ENCODE measurements at regions not wholly inside any gene's neighbourhood (a gene's known extent, or its start where the extent isn't known, plus 50 kb on each side); places are given as distances from the start of the nearest gene placed in this dataset.
"Not testable (repeated sequence)": the region's sequence is repeated elsewhere in the genome, so short reads cannot be mapped to it uniquely, and the experiment has no call there.

GRCh38 chr1:181213056-181213455 lies 124.6 kb downstream of the IER5 start:
- TF ChIP-seq CTCF (conservative IDR thresholded peaks at IDR 0.05; ENCODE audit: low read depth, low read length): no peak
- no peak for DNase-seq (ENCODE audit: low read depth)
- H3K4me3 ChIP-seq (ENCODE audit: low read depth, low read length): no peak overlapping the region

GRCh38 chr1:181216591-181216994 lies 128.1 kb downstream of the IER5 start:
- DNase-seq (ENCODE audit: low read depth): no peak
- no peak for TF ChIP-seq CTCF (conservative IDR thresholded peaks at IDR 0.05; ENCODE audit: low read depth, low read length)
- H3K4me3 ChIP-seq (ENCODE audit: low read depth, low read length): no peak overlapping the region

GRCh38 chr1:181219938-181220337 lies 131.4 kb downstream of the IER5 start:
- TF ChIP-seq CTCF (conservative IDR thresholded peaks at IDR 0.05; ENCODE audit: low read depth, low read length): no peak
- no peak overlapping the region for H3K4me3 ChIP-seq (ENCODE audit: low read depth, low read length)
- DNase-seq (ENCODE audit: low read depth): no peak

DNA sequence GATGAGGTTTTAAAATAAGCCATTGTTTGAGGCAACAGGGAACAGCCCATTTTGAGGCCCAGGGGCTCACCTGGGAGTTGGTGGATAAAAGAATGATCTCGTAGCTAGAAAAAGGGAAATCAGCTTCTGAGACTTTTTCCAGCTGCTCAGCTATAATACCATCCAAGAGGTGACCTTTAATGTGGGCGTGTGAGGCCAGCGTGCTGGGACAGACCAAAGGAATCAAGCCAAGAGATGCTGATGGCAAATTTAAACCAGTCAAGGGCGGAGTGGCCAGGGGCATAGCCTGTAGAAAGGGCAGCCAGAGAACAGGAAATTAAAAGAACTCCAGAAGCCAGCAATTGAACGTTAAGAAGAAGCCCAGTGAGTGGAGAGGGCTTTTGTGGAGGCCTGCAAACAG lies 132.6 kb downstream of the IER5 start:
- H3K4me3 ChIP-seq (ENCODE audit: low read depth, low read length): no peak overlapping the region
- TF ChIP-seq CTCF (conservative IDR thresholded peaks at IDR 0.05; ENCODE audit: low read depth, low read length): no peak
- DNase-seq (ENCODE audit: low read depth): no peak

- DNase-seq (ENCODE audit: low read depth): no peak
- TF ChIP-seq CTCF (conservative IDR thresholded peaks at IDR 0.05; ENCODE audit: low read depth, low read length): no peak
- no peak overlapping the region for H3K4me3 ChIP-seq (ENCODE audit: low read depth, low read length)
Observed at GRCh38 chr1:181222972-181223505, 134.5 kb downstream of the IER5 start.

DNA sequence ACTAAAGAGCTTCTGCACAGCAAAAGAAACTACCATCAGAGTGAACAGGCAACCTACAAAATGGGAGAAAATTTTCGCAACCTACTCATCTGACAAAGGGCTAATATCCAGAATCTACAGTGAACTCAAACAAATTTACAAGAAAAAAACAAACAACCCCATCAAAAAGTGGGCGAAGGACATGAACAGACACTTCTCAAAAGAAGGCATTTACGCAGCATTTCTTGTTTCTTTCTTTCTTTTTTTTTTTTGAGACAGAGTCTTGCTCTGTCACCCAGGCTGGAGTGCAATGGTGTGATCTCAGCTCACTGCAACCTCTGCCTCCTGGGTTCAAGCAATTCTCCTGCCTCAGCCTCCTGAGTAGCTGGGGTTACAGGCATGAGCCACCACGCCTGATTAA lies 138.2 kb downstream of the IER5 start:
- H3K4me3 ChIP-seq (ENCODE audit: low read depth, low read length); DNase-seq (ENCODE audit: low read depth): not testable (repeated sequence)

GRCh38 chr1:181239086-181239485 lies 150.6 kb downstream of the IER5 start:
- TF ChIP-seq CTCF (conservative IDR thresholded peaks at IDR 0.05; ENCODE audit: low read depth, low read length): no peak
- H3K4me3 ChIP-seq (ENCODE audit: low read depth, low read length): no peak overlapping the region
- no peak for DNase-seq (ENCODE audit: low read depth)

GRCh38 chr1:181246320-181246719 lies 157.8 kb downstream of the IER5 start:
- H3K4me3 ChIP-seq (ENCODE audit: low read depth, low read length); DNase-seq (ENCODE audit: low read depth): not testable (repeated sequence)

DNA sequence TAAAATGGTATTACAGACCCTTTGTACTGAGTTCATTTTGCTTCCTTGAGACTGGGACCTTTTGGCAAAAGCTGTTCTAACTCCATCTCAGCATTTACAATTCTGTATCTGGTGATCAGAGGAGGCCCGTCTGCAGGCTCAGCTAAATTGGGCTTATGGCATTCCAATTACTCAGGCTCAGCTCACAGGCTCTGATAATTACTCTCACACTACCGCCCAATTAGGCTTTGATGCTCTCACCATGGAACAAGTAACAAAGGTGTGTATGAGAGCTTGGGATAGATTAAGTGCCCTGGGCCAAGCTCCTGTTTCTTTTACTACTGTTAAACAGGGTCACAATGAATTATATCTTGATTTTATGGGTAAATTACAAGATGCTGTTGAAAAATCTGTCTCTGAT lies 159.9 kb downstream of the IER5 start:
- H3K4me3 ChIP-seq (ENCODE audit: low read depth, low read length); DNase-seq (ENCODE audit: low read depth): not testable (repeated sequence)
